ENCODE measurements at regions not wholly inside any gene's neighbourhood (a gene's known extent, or its start where the extent isn't known, plus 50 kb on each side); places are given as distances from the start of the nearest gene placed in this dataset.

DNA sequence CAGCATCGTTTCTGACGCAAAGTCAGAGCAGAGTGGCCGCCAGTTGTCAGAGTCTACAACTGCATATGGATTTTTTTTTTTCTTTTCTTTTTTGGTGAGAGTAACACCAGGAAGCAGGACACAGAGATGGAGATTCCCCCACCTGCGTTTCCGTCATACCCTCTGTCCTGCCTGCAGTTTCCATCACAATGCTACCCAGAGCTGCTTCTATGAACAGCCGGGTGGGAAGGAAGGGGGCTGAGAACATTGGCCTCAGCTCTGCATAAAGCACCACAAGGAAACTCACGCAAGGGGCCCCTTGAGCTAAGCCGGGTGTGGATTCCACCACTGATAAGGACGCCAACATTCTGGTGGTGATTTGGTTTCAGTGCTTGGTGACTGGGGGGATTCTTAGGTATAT lies 183.5 kb upstream of the AFDN start:
- DNase-seq, result no peak

DNA sequence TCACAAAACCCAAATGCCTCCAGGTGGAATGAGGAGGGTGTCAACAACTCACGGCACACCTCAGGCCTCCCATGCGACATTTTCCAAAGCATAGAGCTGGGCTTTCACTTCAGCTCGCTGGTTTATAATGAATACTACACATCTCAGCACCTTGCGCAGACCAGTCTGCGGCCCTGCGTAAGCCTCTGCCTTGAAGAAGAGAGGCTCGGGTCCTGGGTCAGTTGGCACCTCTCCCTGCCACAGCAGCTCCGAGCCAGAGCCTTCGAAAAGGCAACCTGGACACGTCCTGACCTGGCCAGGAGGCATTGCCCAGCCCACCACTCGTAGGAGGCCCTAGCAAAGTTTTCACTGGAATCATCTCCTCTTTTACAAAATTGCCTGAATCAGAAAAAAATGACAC lies 183.0 kb upstream of the AFDN start:
- DNase-seq, result no peak

DNA sequence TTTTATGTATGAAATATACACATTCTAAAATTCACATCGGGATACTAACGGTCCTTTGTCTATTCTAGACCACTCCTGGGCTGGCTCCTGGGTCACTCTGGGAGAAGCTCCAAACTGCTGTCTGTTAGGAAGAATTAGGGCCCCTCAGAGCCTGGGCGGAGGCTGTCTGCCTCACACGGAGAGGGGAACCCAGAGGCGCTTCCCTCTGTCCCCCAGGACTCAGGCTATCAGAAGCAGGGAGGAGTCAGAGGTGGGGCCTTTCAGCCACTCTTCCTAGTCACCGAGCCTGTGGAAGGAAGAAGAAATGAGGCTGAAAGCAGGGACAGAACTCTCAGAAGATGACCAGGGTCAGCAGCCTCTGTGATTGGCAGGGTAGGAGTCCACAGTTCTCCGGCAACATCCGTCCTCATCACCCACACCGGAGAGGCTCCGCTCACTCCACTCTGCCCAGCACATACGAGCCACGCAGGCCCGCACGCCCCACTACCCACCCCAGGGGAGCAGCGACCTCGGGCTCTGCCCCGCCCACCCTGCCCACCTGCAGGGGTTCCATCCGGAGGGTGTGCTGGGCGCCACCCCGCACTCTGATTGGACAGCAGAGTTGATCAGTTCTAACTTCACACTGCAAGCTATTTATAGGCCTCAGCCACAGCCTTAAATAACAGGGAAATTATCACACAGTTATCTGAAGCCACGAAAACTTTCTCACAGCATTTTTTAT lies 182.1 kb upstream of the AFDN start:
- DNase-seq, result no peak

DNA sequence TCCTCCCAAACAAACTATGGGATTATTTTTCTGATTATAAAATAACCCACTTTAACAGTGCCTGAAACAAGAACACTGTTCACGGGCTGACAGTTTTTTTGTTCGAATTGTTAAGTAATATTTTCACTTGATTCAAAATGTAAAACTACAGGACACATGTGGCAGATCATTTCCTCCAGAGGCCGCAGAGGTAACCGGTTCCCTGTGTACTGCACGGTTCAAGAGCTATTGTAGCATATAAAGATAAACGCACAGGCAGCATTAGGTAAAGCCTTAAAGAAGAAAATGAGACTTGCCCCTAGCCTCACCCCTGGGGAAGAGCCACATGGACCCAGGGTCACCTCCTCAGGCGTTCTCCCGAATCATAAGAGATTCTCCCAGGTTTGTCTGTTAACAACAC lies 181.3 kb upstream of the AFDN start:
- no peak for DNase-seq

DNA sequence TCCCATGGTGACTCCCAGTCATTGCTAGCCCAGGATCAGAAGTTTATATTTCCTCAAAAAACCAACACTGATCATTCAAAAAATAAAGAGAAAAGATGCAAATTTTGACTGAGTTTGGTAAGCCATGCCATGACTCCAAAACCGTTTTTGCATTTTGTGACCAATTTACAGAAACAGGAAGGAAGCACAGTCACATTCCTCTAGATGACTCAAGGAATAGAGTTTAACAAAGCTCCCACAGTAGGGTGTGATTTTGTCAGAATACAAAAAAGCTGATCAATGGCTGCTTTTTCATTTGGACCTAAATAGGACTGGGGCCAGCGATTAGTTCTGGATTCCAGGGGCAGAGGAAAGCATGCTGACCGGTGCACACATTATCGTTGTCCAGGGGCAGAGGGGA lies 179.4 kb upstream of the AFDN start:
- DNase-seq, result no peak

DNA sequence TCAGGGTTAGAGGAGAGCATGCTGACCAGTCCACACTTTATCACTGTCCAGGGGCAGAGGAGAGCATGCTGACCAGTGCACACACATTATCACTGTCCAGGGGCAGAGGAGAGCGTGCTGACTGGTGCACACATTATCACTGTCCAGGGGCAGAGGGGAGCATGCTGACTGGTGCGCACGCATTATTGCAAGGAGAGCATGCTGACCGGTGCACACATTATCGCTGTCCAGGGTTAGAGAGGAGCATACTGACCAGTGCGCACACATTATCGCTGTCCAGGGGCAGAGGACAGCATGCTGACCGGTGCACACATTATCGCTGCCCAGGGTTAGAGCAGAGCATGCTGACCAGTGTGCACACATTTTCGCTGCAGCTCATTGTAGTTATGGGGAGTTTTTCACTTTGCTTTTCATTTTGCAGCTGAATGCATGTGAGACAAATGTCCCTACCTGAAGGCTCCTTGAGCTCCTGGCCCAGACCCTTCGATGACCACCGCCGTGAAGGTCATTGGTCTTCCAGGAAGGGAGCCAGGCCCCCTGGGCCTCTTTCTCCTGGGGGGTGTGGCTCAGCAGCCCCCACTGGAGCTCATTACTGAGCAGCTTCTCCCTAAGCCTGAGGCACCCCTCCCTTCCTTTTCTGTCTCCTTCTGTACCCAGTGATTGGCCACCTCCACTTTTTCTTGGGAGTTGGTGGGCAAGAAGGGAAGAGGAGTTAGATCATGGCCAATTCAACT lies 178.8 kb upstream of the AFDN start:
- no peak for DNase-seq

DNA sequence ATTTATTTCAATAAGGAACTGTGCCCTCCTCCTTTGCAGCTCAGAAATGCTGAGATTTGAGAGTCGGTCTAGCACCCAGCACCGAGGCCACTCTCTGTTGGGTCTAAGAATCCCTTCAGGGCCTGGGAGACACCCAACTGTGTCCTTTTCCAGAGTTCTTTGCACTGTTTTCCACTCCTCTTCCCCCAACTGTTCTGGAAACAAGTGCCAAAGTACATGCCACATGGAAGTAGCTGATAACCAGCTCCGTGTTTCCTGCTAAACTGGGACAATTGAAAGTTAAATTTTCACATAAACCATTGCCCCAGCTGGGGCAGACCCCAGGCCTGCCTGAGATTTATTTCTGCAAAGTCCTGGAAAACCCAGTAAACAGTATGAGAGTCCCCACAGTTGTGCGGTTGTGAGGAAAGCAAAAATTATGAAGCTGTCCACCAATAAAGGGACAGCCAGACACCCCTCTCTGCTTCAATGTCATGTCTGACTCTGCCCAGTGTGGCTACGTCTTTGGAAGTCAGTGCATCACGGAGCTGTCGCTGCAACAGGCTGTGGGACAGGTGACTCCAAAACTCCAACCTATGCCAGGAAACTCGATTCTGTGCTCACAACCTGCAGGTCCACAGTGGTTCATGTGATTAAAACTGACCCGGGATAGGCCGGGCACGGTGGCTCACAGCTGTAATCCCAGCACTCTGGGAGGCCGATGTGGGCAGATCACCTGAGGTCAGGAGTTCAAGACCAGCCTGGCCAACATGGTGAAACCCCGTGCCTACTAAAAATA lies 178.0 kb upstream of the AFDN start:
- no peak for DNase-seq

DNA sequence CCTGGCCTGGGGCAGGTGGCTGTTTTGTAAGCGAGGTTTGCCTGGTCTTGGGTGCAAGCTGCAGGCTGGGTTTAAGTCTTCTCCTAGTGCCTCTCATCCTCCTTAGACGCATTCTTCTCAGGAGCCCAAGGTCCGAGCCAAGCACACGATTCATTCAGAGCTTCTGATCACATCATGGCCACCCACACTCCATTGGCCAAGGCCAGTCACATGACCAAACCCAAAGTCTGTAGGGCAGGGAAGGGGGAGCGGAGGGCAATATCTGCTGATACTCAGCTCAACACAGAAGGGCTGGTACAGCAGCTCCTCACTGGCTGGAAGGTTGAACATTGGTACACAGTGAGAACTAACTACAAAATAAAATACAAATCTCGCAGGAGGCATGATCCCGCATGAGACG lies 177.2 kb upstream of the AFDN start:
- no peak for DNase-seq

DNA sequence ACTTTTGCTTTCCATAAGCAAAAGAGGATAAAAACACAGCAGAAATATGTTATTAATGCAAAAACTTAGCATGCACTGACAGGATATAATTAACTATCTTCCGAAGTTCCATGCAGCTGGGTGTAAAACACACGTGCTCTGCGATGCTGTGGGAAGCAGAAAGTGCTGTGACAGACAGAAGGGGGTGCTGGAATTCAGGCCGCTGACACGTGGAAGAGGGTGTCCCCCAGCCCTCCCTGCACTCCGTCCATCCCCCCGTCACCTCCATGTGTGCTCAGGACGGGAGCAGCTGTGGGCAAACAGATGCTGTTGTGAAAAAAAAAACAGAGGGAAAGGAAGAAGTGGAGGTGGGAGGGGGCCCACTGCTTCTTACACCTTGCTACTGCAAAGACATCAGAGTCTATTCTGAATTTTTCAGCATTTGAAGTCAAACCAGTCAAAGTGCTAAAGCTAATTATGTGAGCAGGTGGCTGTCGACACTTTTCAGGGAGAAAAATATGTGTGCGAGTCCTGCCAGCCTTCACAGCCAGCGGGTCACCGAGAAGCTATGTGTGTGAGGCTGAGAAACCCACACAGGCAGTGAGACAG lies 175.9 kb upstream of the AFDN start:
- no peak for DNase-seq

DNA sequence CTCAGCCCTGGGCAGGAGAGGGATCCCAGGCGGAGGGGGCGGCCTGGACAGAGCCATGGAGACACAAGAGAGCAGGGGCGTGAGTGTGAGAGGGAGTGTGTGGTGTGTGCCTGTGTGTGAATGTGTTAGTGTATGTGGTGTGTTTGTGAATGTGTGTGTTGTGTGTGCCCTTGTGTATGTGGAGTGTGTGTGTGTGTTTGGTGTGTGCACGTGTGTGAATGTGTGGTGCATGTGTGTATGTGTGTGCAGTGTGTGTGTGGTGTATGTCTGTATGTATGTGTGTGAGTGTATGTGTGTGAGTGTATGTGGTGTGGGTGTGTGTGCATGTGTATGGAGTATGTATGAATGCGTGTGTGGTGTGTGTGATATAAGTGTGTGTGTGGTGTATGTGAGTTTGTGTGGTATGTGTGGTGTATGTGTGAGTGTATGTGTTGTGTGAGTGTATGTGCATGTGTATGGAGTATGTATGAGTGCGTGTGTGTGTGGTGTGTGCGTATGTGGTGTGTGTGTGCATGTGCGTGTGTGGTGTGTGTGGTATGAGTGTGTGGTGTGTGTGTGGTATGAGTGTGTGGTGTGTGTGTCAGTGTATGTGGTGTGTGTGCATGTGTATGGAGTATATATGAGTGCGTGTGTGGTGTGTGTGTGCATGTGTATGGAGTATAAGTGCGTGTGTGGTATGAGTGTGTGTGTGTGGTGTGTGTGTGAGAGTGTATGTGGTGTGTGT lies 175.2 kb upstream of the AFDN start:
- DNase-seq, result no peak

DNA sequence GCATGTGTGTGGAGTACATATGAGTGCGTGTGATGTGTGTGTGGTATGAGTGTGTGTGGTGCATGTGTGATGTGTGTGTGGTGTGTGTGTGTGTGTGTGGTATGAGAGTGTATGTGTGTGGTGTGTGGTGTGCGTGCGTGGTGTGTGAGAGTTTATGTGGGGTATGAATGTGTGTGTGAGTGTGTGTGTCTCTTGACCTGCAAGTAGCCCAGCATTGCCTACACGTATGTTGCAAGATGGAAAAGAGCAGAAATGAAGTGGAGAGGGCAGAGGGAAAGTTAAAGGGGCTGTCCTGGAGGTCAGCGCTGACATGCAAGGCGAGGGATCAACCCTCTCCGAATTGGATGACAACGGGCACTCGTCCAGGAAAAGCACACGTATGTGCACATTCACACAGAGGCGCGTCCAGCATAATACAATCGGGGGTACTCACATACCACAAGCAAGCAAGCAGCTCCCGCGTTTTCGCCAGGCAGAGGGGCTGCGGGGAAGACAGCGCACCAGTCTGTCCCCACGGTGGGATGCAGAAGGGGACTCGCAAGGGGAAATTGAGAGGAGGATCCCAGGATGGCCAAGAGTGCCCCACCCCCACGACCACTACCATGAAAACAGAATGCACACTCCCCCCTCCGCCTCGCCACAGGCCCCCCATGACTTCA lies 174.5 kb upstream of the AFDN start:
- DNase-seq, result no peak

DNA sequence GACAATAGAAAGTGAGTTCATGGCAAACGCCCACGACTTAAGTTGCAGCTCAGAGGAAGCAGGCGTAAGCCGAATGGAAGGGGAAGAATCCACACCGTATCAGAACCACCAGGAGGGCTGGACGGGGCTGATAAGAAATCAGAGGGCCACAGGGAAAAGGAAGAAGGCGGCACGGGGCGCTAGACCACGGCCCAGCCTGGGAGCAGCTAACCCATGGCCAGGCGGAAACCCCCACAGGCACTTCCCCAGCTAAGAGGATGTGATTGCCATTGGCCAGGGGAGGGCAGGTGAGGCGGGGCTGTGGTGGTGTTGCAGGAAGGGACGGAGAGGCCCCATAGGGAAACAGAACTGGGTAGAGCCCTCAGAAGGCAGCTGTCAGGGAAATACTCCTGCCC lies 174.0 kb upstream of the AFDN start:
- DNase-seq, result no peak

DNA sequence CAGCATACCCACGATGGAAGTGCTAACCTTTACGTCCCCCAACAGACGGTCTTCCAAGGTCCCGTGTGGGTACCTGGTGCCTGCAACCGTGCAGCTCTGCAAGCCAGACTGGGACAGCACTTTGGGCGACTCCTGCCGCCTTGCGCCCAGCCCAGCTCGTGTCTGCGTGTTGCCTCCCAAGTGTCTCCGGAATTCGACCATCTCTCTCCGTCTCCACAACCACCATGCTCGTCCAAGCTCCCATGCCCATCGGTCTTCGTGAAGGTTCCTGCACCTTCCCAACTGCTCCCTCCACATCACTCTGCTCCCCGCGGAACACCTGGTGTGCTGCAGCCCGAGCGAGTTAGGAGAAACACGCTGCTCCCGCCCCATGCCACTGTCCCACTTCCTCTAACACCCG lies 173.2 kb upstream of the AFDN start:
- no peak for DNase-seq

DNA sequence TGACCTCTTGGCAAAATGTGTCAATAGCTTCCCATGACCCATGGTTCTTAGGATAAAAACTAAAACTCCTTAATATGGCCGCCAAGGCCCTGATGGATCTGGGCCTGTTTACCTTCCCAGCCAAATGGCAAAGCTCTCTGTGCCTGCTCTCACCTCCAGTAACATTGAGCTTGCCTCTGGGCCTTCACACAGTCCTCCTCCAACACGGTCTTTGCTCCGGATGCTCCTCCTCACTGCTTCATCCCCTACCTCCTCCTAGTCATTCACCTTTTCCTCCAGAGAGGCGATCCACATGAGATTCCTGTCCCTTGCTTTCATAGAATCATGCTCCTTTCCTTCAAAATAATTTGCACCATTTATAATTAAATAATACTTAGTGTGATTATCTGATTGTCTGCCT lies 172.3 kb upstream of the AFDN start:
- DNase-seq, result no peak

DNA sequence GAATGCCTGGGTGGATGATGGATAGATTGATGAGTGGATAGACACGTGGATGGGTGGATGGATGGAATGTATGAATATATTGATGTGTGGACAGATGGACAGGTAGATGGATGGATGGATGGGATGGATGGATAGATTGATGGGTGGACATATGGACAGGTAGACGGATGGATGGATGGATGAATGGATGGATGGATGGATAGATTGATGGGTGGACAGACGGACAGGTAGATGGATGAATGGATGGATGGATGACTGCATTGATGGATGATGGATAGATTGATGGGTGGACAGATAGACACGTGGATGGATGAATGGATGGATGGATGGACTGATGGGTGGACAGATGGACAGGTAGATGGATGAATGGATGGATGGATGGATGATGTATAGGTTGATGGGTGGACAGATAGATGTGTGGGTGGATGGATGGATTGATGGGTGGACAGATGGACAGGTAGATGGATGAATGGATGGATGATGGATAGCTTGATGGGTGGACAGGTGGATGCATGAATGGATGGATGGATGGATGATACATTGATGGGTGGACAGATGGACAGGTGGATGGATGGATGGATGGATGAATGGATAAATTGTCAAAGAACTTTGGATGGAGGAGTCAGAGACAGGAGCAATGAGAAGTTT lies 171.4 kb upstream of the AFDN start:
- DNase-seq, result no peak

DNA sequence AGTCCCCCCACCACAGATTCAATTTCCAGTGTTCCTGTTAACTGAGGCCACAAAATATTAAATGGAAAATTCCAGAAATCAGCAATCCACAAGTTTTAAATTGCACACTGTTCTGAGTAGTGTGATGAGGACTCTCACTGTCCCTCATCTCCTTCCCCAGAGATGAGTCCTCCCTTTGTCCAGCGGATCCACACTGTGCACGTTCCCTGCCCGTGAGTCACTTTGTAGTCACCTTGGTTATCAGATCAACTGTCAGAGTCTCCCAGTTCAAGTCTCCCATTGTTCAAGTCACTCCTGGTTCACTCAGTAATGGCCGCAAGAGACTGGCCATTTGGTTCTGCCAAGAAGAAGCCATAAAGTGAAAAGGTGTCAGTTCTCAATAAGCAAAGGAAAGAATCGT lies 168.6 kb upstream of the AFDN start:
- DNase-seq, result no peak

DNA sequence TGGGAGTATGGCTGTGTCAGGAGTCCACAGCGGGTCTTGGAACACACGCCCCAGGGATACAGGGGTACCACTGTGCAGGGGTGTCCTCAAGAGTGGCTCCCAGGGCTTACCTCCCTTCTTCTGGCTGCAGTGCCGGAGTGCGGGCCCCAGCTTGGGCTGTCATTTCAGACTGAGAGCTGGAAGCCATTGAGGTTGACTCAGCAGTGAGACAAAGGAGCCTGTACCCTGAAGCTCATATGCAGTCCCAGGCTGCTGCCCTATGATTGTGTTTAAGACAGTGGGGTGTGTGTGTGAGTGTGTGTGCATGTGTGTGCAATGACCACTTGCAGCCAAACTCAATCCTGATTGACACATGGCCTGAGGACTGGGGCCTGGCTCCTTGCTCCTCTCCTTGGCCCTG lies 167.7 kb upstream of the AFDN start:
- no peak for DNase-seq

DNA sequence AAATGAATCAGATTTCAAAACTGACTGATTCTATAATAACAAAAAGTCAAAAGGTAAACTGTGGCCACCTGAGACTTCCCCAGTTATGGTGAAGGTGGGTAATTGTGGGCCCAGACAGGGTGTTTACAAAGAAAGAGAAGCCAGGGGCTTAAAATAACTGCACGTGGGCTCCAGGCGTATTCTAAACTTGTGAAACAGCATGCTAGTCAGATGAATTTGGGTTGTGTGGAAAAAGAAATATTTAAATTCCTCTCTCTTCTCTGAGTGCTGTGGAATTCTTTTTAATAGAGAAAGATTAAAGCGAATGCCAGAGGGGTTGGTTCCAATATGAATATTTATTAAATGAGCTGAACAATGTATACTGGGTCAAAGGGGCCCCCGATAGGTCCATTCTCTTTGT lies 166.3 kb upstream of the AFDN start:
- no peak for DNase-seq

DNA sequence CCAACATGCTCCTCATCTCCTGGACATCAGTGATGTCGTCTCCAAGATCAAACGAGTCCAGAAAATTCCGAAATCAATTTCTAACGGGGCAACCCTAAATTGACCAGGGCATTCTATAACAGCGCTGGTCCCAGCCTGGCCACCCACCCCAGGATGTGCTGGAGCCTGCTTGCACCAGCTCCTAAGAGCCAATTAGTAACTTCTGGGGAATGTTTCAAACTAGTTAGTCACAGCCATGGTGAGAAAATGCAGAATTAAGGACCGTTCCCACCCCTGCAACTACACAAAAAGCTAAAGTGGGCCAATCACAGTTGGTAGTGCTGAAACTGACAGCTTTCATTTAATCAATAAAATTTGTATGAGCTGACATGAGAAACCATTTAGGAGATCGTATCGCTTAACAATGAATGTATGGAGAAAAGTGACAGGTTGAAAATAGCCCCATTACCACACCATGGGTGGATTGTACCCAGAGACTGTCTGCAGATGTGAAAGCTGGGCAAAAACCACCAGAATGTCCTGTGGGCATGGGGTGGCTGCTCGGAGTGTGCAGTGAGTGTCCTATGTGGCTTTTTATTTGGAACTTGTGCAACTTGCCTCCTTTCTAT lies 165.7 kb upstream of the AFDN start:
- DNase-seq, result no peak

DNA sequence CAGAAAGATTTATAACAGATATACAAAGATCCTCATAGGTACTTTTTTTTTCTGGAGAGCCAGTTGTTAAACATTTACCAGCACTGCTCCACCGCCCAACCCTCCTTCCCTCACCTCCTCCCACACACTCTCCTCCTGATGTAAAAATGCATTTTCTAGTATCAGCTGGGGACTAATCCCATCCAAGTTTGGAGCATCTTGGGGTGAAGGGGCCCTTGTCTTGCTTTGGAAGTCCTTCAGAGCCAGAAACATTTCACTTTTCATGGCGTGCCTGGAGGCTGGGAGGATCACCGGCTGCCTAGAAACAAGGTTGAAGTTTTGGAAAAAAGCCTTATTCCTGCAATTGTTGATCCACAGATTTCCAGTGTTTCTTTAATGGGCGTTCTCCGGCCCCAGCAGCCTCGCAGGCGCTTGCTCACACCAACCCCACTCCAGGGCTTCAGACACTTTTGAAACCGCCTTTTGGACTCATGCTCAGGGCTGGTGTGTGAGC lies 165.1 kb upstream of the AFDN start:
- no peak for DNase-seq

Measured in retina (tissue), 1 donor.